ENCODE measurements at regions not wholly inside any gene's neighbourhood (a gene's known extent, or its start where the extent isn't known, plus 50 kb on each side); places are given as distances from the start of the nearest gene placed in this dataset.

- no TSS peak for BruUV-seq (replicated peaks)
- POLR2A ChIA-PET (ENCODE audit: unreplicated experiment): no interaction called here
- TF ChIP-seq NFE2L2 (IDR thresholded peaks at IDR 0.05; ENCODE audit: low read depth, low read length) (no peak), CEBPB (IDR thresholded peaks at IDR 0.05; ENCODE audit: low read depth, low read length) (no peak), CTCF (conservative IDR thresholded peaks at IDR 0.05; ENCODE audit: low read depth, low read length) (no peak), RFX5 (IDR thresholded peaks at IDR 0.05; ENCODE audit: low read depth, low read length) (no peak), MAZ (IDR thresholded peaks at IDR 0.05; ENCODE audit: borderline replicate concordance, low read depth, low read length) (no peak), MAFK (IDR thresholded peaks at IDR 0.05; ENCODE audit: low read depth, low read length) (no peak), MXI1 (IDR thresholded peaks at IDR 0.05; ENCODE audit: borderline replicate concordance, low read depth, low read length) (no peak), SMC3 (IDR thresholded peaks at IDR 0.05; ENCODE audit: low read depth, low read length) (no peak), FOS (IDR thresholded peaks at IDR 0.05; ENCODE audit: low read depth, low read length) (no peak)
- H4K91ac ChIP-seq (ENCODE audit: insufficient read depth, low read depth, low read length): no peak overlapping the region
- no peak overlapping the region for H2BK120ac ChIP-seq (ENCODE audit: low read depth, low read length)
- H2BK20ac ChIP-seq (ENCODE audit: low read depth, low read length): no peak overlapping the region
- H3K14ac ChIP-seq (replicated peaks; ENCODE audit: low read depth, low read length): no peak overlapping the region
- no CpG with 5 or more reads among the region's 2 CpGs for WGBS, 2 experiments (ENCODE audit: extremely low coverage in 2 of 2, insufficient read length in 1 of 2)
- no peak overlapping the region for H3K9ac ChIP-seq (ENCODE audit: low read depth, low read length)
- no peaks in the 10 kb centered on the region for H3K27me3 ChIP-seq (ENCODE audit: control insufficient read depth, insufficient read depth, low read length)
- intact Hi-C loops (cut with micrococcal nuclease) (no loop called here), in situ Hi-C loops (cut with MboI; ENCODE audit: low sequenced_read_pairs) (no loop called here), dilution Hi-C loops (cut with HindIII; ENCODE audit: low sequenced_read_pairs, unreplicated experiment) (no loop called here)
- no peak overlapping the region for H3K23ac ChIP-seq (ENCODE audit: low read depth, low read length)
- no peak overlapping the region for H3K56ac ChIP-seq (ENCODE audit: extremely low read depth, insufficient read depth, low read length)
- H2AK5ac ChIP-seq (ENCODE audit: low read depth, low read length): no peak overlapping the region
- H3K4me3 ChIP-seq (ENCODE audit: insufficient read depth, low read depth, low read length): no peak overlapping the region
- H3K4ac ChIP-seq (ENCODE audit: low read depth, low read length): no peak overlapping the region
- no peak overlapping the region for H3K4me2 ChIP-seq (ENCODE audit: low read depth, low read length)
- H3K9me1 ChIP-seq (ENCODE audit: insufficient read depth, low read length): no peaks in the 10 kb centered on the region
- H4K20me1 ChIP-seq (ENCODE audit: insufficient read depth, low read length): no peaks in the 10 kb centered on the region
- H4K8ac ChIP-seq (ENCODE audit: low read depth in 2 of 2, low read length in 2 of 2): no peak overlapping the region
- H3K9me3 ChIP-seq (ENCODE audit: control insufficient read depth, insufficient read depth, low read length): peaks cover 15% of the 10 kb centered on the region
- no peaks in the 10 kb centered on the region for H3K36me3 ChIP-seq (ENCODE audit: control insufficient read depth, insufficient read depth, low read length)
- no peak overlapping the region for H3K18ac ChIP-seq (ENCODE audit: low read depth, low read length)
- no peaks in the 10 kb centered on the region for H3K4me1 ChIP-seq (ENCODE audit: control insufficient read depth, insufficient read depth, low read length)
- H2AFZ ChIP-seq (replicated peaks; ENCODE audit: low read length, poor library complexity): no peak overlapping the region
- H4K5ac ChIP-seq (ENCODE audit: low read depth, low read length): no peak overlapping the region
- H2BK5ac ChIP-seq (ENCODE audit: low read depth, low read length, poor library complexity, severe bottlenecking): no peak overlapping the region
- H3K27ac ChIP-seq (ENCODE audit: insufficient read depth, low read length): no peak overlapping the region
- ATAC-seq (ENCODE audit: low read depth) (no peak), DNase-seq (no peak)
- H3K79me1 ChIP-seq (ENCODE audit: low read depth in 1 of 2, low read length in 2 of 2): no peaks in the 10 kb centered on the region
- no peak overlapping the region for H2AK9ac ChIP-seq (replicated peaks; ENCODE audit: low read depth, low read length, poor library complexity)
- no peak overlapping the region for H2BK15ac ChIP-seq (ENCODE audit: low read depth, low read length)
- CTCF ChIA-PET: no interaction called here
Observed at GRCh38 chr14:101207041-101207440, 303.5 kb upstream of the RTL1 start.
